ENCODE measurements at regions not wholly inside any gene's neighbourhood (a gene's known extent, or its start where the extent isn't known, plus 50 kb on each side); places are given as distances from the start of the nearest gene placed in this dataset.

GRCh38 chr1:59238993-59239392 is 57.9 kb upstream of the FGGY start:
- TF ChIP-seq USF1 (IDR thresholded peaks at IDR 0.05), result no peak
- no peak for TF ChIP-seq NFIC (IDR thresholded peaks at IDR 0.05)
- no peak for TF ChIP-seq FOXM1 (IDR thresholded peaks at IDR 0.05; ENCODE audit: borderline replicate concordance, low read depth)
- TF ChIP-seq EGR1 (IDR thresholded peaks at IDR 0.05), result no peak

All from Ishikawa (cell line).